ENCODE measurements at regions not wholly inside any gene's neighbourhood (a gene's known extent, or its start where the extent isn't known, plus 50 kb on each side); places are given as distances from the start of the nearest gene placed in this dataset.

- TF ChIP-seq CTCF (IDR thresholded peaks at IDR 0.05; ENCODE audit: low read depth, low read length) (no peak), EZH2phosphoT487 (IDR thresholded peaks at IDR 0.05; ENCODE audit: low read depth) (no peak)
These were observed 67.0 kb upstream of the SERTAD2 start for GRCh38 chr2:64720535-64721319.
